HEK293 (cell line): ENCODE measurements at regions not wholly inside any gene's neighbourhood (a gene's known extent, or its start where the extent isn't known, plus 50 kb on each side); places are given as distances from the start of the nearest gene placed in this dataset.
A peak's percentile ranks its signal among the peaks of the same experiment; 100 is the strongest.

Experiments
- CTCF ChIA-PET: fragments of 350-600 bp; formaldehyde crosslinking; extraction: SDS; loops from one replicate; lab custom pipeline; 2021; ENCODE audit warnings: antibody characterized with exemption; lab: Yijun Ruan, JAX
- POLR2A ChIA-PET: fragments of 300-600 bp; formaldehyde crosslinking; extraction: SDS; loops from one replicate; lab custom pipeline; 2020; ENCODE audit warnings: antibody characterized with exemption, inconsistent platforms; lab: Yijun Ruan, JAX
- H3K27ac ChIP-seq: fragments of 200-500 bp; sonication (Bioruptor generic); 2 replicates; pipeline ENCODE4 v1.5.1; 2014; ENCODE audit warnings: low read depth, low read length, control low read depth, inconsistent platforms; ENCODE audit errors: extremely low read depth
- H3K36me3 ChIP-seq, 2 experiments: fragments of 200-500 bp in 1 of 2; sonication (Bioruptor generic) in 1 of 2; 1 replicate in 1 of 2; 2 replicates in 1 of 2; pipeline ENCODE4 v1.5.1; 2014 to 2017; ENCODE audit warnings: inconsistent platforms in 2 of 2, low read length in 2 of 2; ENCODE audit not compliant: control insufficient read depth in 2 of 2, insufficient read depth in 1 of 2
- H3K4me1 ChIP-seq: fragments of 200-500 bp; sonication (Bioruptor generic); 2 replicates; pipeline ENCODE4 v1.5.1; 2014; ENCODE audit warnings: mild to moderate bottlenecking, low read length, inconsistent platforms; ENCODE audit not compliant: control insufficient read depth, insufficient read depth
- H3K4me3 ChIP-seq: 2 replicates; pipeline ENCODE4 v1.5.1; 2011; ENCODE audit warnings: low read depth, mild to moderate bottlenecking, control low read depth, low read length, moderate library complexity
- H3K9me3 ChIP-seq: fragments of 200-500 bp; sonication (Bioruptor generic); 2 replicates; pipeline ENCODE4 v1.5.1; 2014; ENCODE audit warnings: low read depth, low read length, inconsistent platforms; ENCODE audit not compliant: control insufficient read depth, insufficient read depth
- GLIS1 ChIP-seq: fragments of 450-650 bp; formaldehyde crosslinking; IDR thresholded peaks from 2 replicates; pipeline ENCODE4 v1.5.1; 2016; ENCODE audit warnings: missing biosample characterization, missing genetic modification characterization
- HOXA7 ChIP-seq: sonication (generic); formaldehyde crosslinking; IDR thresholded peaks from 2 replicates; pipeline ENCODE4 v1.8.1; 2022; ENCODE audit warnings: missing genetic modification reagents, borderline replicate concordance
- SCRT1 ChIP-seq: fragments of 450-650 bp; formaldehyde crosslinking; IDR thresholded peaks from 2 replicates; pipeline ENCODE4 v1.5.1; 2016; ENCODE audit warnings: missing biosample characterization, missing genetic modification characterization, borderline replicate concordance
- SCRT2 ChIP-seq: fragments of 450-650 bp; formaldehyde crosslinking; IDR thresholded peaks from 2 replicates; pipeline ENCODE4 v1.5.1; 2016; ENCODE audit warnings: missing biosample characterization, missing genetic modification characterization
- ZBTB20 ChIP-seq: fragments of 450-650 bp; formaldehyde crosslinking; IDR thresholded peaks from 2 replicates; pipeline ENCODE4 v1.5.1; 2016; ENCODE audit warnings: missing biosample characterization, missing genetic modification characterization
- ZNF19 ChIP-seq: fragments of 450-650 bp; formaldehyde crosslinking; IDR thresholded peaks from 2 replicates; pipeline ENCODE4; 2016; ENCODE audit warnings: missing biosample characterization, missing genetic modification characterization, low read depth
- ZNF76 ChIP-seq: fragments of 450-650 bp; formaldehyde crosslinking; IDR thresholded peaks from 2 replicates; pipeline ENCODE4; 2016; ENCODE audit warnings: low read depth, missing biosample characterization, missing genetic modification characterization, borderline replicate concordance
- ZNF843 ChIP-seq: fragments of 450-650 bp; formaldehyde crosslinking; IDR thresholded peaks from 2 replicates; pipeline ENCODE4 v1.5.1; 2016; ENCODE audit warnings: missing biosample characterization, missing genetic modification characterization
- TF ChIP-seq, protein P1 (sequence below): fragments of 450-650 bp; formaldehyde crosslinking; IDR thresholded peaks from 2 replicates; pipeline ENCODE4 v1.5.1; 2016; ENCODE audit warnings: missing biosample characterization, missing genetic modification characterization
- TF ChIP-seq, protein P2 (sequence below): fragments of 450-650 bp; formaldehyde crosslinking; IDR thresholded peaks from 2 replicates; pipeline ENCODE4 v1.5.1; 2016; ENCODE audit warnings: missing biosample characterization, missing genetic modification characterization
- TF ChIP-seq, protein P3 (sequence below): fragments of 450-650 bp; formaldehyde crosslinking; IDR thresholded peaks from 2 replicates; pipeline ENCODE4 v1.5.1; 2016; ENCODE audit warnings: missing biosample characterization, missing genetic modification characterization, borderline replicate concordance
- TF ChIP-seq, protein P4 (sequence below): IDR thresholded peaks from 2 replicates; pipeline ENCODE4 v1.6.1; 2011; ENCODE audit warnings: mild to moderate bottlenecking, low read depth, low read length, borderline replicate concordance
- TF ChIP-seq, protein P5 (sequence below): fragments of 450-650 bp; formaldehyde crosslinking; IDR thresholded peaks from 2 replicates; pipeline ENCODE4 v1.5.1; 2016; ENCODE audit warnings: missing biosample characterization, missing genetic modification characterization

DNA sequence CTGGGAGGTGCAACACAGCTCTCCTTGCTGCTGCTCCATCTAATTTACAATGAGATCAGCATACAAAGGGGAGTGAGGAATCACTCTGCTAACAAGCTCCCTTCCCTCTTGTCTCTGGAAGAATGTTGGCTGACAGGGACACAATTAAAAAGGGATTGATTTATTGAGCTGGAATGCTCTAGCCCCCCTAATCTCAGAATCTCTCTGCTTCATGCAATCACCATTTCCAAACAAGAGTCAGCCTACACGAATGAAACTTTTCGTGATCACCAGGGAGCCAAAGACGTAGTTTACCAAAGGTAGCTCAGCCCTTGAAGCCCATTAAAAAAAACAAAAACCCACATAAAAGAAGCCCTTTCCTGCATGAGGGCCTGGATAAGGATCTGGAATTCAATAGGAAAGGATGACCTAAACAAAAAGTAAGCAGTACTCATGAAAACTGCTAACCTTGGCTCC is 223.8 kb downstream of the C12orf75 start (continued):
- TF ChIP-seq, protein P1, sequence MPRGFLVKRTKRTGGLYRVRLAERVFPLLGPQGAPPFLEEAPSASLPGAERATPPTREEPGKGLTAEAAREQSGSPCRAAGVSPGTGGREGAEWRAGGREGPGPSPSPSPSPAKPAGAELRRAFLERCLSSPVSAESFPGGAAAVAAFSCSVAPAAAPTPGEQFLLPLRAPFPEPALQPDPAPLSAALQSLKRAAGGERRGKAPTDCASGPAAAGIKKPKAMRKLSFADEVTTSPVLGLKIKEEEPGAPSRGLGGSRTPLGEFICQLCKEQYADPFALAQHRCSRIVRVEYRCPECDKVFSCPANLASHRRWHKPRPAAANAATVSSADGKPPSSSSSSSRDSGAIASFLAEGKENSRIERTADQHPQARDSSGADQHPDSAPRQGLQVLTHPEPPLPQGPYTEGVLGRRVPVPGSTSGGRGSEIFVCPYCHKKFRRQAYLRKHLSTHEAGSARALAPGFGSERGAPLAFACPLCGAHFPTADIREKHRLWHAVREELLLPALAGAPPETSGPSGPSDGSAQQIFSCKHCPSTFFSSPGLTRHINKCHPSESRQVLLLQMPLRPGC (tag by site-specific recombination): peak; percentile 66; the same call in 1 of the 2 replicates
- TF ChIP-seq GLIS1 (0 out of 2 replicates have a peak, but pooled peaks have one; percentile 33), ZNF76 (no peak), HOXA7 (CRISPR knock-in tag) (no peak), ZNF843 (tag by site-specific recombination) (0 out of 2 replicates have a peak, but pooled peaks have one; percentile 19)
- TF ChIP-seq, protein P2, sequence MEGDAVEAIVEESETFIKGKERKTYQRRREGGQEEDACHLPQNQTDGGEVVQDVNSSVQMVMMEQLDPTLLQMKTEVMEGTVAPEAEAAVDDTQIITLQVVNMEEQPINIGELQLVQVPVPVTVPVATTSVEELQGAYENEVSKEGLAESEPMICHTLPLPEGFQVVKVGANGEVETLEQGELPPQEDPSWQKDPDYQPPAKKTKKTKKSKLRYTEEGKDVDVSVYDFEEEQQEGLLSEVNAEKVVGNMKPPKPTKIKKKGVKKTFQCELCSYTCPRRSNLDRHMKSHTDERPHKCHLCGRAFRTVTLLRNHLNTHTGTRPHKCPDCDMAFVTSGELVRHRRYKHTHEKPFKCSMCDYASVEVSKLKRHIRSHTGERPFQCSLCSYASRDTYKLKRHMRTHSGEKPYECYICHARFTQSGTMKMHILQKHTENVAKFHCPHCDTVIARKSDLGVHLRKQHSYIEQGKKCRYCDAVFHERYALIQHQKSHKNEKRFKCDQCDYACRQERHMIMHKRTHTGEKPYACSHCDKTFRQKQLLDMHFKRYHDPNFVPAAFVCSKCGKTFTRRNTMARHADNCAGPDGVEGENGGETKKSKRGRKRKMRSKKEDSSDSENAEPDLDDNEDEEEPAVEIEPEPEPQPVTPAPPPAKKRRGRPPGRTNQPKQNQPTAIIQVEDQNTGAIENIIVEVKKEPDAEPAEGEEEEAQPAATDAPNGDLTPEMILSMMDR (tag by site-specific recombination): no peak
- TF ChIP-seq, protein P3, sequence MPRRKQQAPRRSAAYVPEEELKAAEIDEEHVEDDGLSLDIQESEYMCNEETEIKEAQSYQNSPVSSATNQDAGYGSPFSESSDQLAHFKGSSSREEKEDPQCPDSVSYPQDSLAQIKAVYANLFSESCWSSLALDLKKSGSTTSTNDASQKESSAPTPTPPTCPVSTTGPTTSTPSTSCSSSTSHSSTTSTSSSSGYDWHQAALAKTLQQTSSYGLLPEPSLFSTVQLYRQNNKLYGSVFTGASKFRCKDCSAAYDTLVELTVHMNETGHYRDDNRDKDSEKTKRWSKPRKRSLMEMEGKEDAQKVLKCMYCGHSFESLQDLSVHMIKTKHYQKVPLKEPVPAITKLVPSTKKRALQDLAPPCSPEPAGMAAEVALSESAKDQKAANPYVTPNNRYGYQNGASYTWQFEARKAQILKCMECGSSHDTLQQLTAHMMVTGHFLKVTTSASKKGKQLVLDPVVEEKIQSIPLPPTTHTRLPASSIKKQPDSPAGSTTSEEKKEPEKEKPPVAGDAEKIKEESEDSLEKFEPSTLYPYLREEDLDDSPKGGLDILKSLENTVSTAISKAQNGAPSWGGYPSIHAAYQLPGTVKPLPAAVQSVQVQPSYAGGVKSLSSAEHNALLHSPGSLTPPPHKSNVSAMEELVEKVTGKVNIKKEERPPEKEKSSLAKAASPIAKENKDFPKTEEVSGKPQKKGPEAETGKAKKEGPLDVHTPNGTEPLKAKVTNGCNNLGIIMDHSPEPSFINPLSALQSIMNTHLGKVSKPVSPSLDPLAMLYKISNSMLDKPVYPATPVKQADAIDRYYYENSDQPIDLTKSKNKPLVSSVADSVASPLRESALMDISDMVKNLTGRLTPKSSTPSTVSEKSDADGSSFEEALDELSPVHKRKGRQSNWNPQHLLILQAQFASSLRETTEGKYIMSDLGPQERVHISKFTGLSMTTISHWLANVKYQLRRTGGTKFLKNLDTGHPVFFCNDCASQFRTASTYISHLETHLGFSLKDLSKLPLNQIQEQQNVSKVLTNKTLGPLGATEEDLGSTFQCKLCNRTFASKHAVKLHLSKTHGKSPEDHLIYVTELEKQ (tag by site-specific recombination): 0 out of 2 replicates have a peak, but pooled peaks have one; percentile 61
- TF ChIP-seq, protein P4, sequence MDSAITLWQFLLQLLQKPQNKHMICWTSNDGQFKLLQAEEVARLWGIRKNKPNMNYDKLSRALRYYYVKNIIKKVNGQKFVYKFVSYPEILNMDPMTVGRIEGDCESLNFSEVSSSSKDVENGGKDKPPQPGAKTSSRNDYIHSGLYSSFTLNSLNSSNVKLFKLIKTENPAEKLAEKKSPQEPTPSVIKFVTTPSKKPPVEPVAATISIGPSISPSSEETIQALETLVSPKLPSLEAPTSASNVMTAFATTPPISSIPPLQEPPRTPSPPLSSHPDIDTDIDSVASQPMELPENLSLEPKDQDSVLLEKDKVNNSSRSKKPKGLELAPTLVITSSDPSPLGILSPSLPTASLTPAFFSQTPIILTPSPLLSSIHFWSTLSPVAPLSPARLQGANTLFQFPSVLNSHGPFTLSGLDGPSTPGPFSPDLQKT: no peak

DNA sequence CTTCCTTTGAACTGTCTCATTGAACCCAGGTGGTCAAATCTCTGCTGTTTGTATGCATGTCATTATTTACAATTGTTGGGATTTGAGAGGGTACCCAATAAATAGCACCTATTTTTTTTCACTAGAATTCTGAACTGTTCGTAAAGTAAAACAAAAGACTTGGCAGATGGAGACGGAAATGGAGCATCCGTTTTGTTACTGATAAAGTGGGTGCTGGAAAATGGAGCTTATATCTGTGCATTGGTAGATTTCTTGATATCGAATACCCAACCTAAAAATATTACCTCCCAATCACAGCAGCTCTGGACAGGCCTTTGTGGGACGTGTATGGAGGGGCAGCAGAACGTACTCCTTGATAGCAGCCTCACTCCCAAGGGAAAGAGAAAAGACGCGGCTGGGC is 224.4 kb downstream of the C12orf75 start:
- POLR2A ChIA-PET: no interaction called here
- Histone ChIP-seq H3K27ac (no peak overlapping the region), H3K9me3 (no peaks in the 10 kb centered on the region), H3K4me1 (0 out of 2 replicates have a peak, but pooled peaks cover 3% of the 10 kb centered on the region), H3K4me3 (no peak overlapping the region), H3K36me3 (no peaks in the 10 kb centered on the region)
- CTCF ChIA-PET: interaction anchor here (0.6 to 2.2 kb wide), 3 partner anchors 25 to 728 kb away, joined by 3 to 4 read pairs (median 3); no protein-coding TSS in a partner anchor
- TF ChIP-seq, protein P5, sequence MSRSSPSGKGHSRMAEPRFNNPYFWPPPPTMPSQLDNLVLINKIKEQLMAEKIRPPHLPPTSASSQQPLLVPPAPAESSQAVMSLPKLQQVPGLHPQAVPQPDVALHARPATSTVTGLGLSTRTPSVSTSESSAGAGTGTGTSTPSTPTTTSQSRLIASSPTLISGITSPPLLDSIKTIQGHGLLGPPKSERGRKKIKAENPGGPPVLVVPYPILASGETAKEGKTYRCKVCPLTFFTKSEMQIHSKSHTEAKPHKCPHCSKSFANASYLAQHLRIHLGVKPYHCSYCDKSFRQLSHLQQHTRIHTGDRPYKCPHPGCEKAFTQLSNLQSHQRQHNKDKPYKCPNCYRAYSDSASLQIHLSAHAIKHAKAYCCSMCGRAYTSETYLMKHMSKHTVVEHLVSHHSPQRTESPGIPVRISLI (tag by site-specific recombination): no peak

DNA sequence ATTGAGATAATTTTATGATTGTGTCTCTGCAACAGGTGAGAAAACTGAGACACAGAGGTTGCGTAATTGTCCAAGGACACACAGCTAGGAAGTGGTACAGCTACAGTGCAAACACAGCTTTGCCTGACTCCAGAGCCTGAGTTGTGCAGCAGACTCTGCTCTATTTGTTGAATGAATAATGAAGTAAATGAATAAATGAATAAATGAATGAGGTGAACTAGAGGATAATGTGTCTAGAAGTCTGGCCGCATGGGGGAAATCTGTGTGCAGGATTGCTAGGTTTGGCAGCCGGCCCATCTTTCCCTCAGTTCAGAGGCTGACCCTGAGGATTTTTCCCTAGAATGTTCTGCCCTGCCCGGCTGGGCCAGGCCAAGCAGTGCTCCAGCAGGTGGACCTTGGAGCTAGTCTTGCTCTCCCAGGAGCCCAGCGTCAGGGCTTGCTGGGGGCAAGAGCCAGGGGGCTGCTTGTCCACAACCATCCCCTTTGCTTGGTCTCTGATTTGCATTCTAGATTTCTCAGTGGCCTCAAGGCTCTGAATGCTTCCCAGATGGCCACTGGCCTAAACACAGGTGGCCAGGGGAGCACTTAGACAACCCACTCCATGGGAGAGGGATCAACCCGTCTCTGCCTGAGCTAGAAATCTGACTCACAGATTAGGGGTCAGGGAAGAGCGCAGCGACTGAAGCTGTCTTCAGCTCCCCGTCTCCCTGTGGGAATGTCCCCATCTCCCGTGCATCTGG is 225.2 kb downstream of the C12orf75 start:
- peak; percentile 81 for TF ChIP-seq SCRT1 (tag by site-specific recombination)
- TF ChIP-seq ZNF19 (tag by site-specific recombination): no peak
- peak; percentile 97 for TF ChIP-seq SCRT2 (tag by site-specific recombination)
- 0 out of 2 replicates have a peak, but pooled peaks have one; percentile 13 for TF ChIP-seq ZBTB20 (tag by site-specific recombination)
- no peak overlapping the region for H3K27ac ChIP-seq
- POLR2A ChIA-PET: no interaction called here
- no peaks in the 10 kb centered on the region for H3K36me3 ChIP-seq
- H3K4me3 ChIP-seq: no peak overlapping the region
- H3K4me1 ChIP-seq: 0 out of 2 replicates have a peak, but pooled peaks cover 3% of the 10 kb centered on the region
- CTCF ChIA-PET: interaction anchor here (0.6 to 2.2 kb wide), 6 partner anchors 26 to 727 kb away, joined by 3 to 4 read pairs (median 4); no protein-coding TSS in a partner anchor
- H3K9me3 ChIP-seq: no peaks in the 10 kb centered on the region
